ENCODE measurements at regions not wholly inside any gene's neighbourhood (a gene's known extent, or its start where the extent isn't known, plus 50 kb on each side); places are given as distances from the start of the nearest gene placed in this dataset.

DNA sequence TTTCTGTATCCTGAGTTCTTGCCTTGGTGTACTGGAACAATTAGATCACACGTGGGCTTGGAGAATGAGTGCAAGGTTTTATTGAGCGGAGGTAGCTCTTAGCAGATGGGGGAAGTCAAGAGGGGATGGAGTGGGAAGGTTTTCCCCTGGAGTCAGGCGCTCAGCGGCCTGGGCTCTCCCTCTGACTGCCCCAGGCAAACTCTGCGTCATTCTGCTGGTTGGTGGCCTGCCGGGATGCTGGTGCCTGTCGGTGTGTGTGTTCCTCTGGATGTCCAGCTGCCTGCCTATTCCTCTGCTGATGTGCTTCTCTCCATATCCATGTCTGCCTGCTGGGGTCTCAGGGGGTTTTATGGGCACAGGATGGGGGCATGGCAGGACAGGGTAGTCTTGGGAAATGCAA is 111.0 kb downstream of the TRIB2 start:
- Histone ChIP-seq H3K27ac (replicated peaks in 1 of 4) (no peak overlapping the region), H3K4me1 (peaks cover 11 to 22% (median 14%) of the 10 kb centered on the region in 4 donors), H3K36me3 (no peaks in the 10 kb centered on the region), H3K9me3 (no peaks in the 10 kb centered on the region), H3K4me3 (no peak overlapping the region), H3K27me3 (no peaks in the 10 kb centered on the region)
- TF ChIP-seq, protein P1, sequence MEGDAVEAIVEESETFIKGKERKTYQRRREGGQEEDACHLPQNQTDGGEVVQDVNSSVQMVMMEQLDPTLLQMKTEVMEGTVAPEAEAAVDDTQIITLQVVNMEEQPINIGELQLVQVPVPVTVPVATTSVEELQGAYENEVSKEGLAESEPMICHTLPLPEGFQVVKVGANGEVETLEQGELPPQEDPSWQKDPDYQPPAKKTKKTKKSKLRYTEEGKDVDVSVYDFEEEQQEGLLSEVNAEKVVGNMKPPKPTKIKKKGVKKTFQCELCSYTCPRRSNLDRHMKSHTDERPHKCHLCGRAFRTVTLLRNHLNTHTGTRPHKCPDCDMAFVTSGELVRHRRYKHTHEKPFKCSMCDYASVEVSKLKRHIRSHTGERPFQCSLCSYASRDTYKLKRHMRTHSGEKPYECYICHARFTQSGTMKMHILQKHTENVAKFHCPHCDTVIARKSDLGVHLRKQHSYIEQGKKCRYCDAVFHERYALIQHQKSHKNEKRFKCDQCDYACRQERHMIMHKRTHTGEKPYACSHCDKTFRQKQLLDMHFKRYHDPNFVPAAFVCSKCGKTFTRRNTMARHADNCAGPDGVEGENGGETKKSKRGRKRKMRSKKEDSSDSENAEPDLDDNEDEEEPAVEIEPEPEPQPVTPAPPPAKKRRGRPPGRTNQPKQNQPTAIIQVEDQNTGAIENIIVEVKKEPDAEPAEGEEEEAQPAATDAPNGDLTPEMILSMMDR (IDR thresholded peaks at IDR 0.05), result no peak
- TF ChIP-seq POLR2A (IDR thresholded peaks at IDR 0.05; ENCODE audit: low read depth) (no peak), POLR2AphosphoS5 (IDR thresholded peaks at IDR 0.05) (no peak), EP300 (IDR thresholded peaks at IDR 0.05) (no peak)
- no peak for DNase-seq (ENCODE audit: extremely low spot score)
- WGBS, result 94% methylated on average over 7 of the region's 7 CpGs
- intact Hi-C loops (cut with DNase I), result no loop called here

DNA sequence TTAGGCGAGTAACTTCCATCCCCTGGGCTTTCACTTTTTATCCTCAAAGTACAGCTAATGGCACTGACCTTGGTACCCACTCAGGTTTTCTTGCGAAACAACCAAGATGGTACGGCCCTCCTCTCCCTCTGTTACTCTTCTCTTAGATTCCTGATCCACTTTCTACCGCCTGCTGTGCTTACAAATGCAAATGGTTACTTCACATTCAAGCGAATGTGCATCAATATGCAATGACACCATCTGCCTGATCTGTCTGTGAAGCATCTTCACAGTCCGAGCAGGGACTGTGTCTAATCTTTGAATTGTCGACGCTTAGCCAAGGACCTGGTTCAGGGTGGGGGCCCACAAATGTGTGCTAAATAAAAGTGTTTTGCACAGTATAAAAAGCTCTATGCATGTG is 112.2 kb downstream of the TRIB2 start:
- intact Hi-C loops (cut with DNase I), result no loop called here
- Histone ChIP-seq H3K36me3 (no peaks in the 10 kb centered on the region), H3K27ac (replicated peaks in 1 of 4) (no peak overlapping the region), H3K4me3 (no peak overlapping the region), H3K27me3 (no peaks in the 10 kb centered on the region), H3K4me1 (peaks cover 8 to 10% (median 9%) of the 10 kb centered on the region in 4 donors), H3K9me3 (no peaks in the 10 kb centered on the region)
- TF ChIP-seq EP300 (IDR thresholded peaks at IDR 0.05) (no peak), POLR2A (IDR thresholded peaks at IDR 0.05; ENCODE audit: low read depth) (no peak), POLR2AphosphoS5 (IDR thresholded peaks at IDR 0.05) (no peak)
- TF ChIP-seq, protein P1 (IDR thresholded peaks at IDR 0.05), result no peak
- WGBS, result 90% methylated on average over 8 of the region's 8 CpGs
- DNase-seq (ENCODE audit: extremely low spot score), result no peak

DNA sequence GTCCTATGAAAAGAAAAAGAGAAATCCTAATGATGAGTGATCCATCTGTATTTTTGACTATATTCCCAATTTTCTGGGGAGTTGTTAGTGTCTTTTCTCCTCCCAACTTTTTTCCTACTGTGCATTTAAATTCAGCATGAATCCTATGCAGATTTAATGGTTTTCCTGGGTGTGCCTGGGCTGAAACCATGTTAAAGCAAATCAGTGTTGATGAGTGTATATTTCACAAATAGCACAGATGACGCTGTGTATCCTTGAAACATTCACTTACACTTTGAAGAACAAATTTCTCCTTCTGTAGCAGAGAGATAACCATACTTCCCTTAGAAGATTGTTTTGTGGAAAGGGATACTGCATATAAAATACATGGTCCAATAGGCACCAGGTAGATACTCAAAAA is 114.3 kb downstream of the TRIB2 start:
- Histone ChIP-seq H3K4me1 (peaks cover 0 to 6% (median 0%) of the 10 kb centered on the region in 4 donors), H3K36me3 (no peaks in the 10 kb centered on the region), H3K4me3 (no peak overlapping the region), H3K27me3 (no peaks in the 10 kb centered on the region), H3K9me3 (no peaks in the 10 kb centered on the region), H3K27ac (replicated peaks in 1 of 4) (no peak overlapping the region)
- DNase-seq (ENCODE audit: extremely low spot score), result no peak
- TF ChIP-seq POLR2AphosphoS5 (IDR thresholded peaks at IDR 0.05) (no peak), EP300 (IDR thresholded peaks at IDR 0.05) (no peak), POLR2A (IDR thresholded peaks at IDR 0.05; ENCODE audit: low read depth) (no peak)
- TF ChIP-seq, protein P1 (IDR thresholded peaks at IDR 0.05), result no peak
- intact Hi-C loops (cut with DNase I), result no loop called here
- WGBS, result 86% methylated on average over 1 of the region's 1 CpG

DNA sequence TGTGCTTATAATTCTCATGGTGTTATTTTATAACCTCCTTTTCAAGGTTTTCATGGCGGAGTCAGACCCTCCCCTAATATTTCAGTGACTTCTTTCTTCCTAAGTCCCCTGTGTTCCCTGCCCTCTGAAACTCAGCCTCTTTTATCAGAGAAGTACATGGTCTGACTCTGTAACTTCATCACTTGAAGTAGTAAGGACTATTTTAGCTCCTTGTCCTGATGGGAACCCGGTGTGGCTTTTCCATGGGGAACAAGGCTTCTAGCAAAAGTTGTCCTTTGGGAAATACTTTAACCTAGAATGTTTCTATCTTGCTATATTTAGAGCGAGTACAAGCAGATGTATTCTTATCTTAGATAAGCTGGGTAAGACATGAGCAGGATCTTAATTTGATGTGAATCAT is 117.5 kb downstream of the TRIB2 start:
- Histone ChIP-seq H3K36me3 (no peaks in the 10 kb centered on the region), H3K27me3 (no peaks in the 10 kb centered on the region), H3K4me3 (no peak overlapping the region), H3K4me1 (peaks cover 0 to 6% (median 0%) of the 10 kb centered on the region in 4 donors), H3K9me3 (no peaks in the 10 kb centered on the region), H3K27ac (replicated peaks in 1 of 4) (no peak overlapping the region)
- 87% methylated on average over 3 of the region's 3 CpGs for WGBS
- DNase-seq (ENCODE audit: extremely low spot score), result no peak
- intact Hi-C loops (cut with DNase I), result no loop called here
- TF ChIP-seq POLR2A (IDR thresholded peaks at IDR 0.05; ENCODE audit: low read depth) (no peak), POLR2AphosphoS5 (IDR thresholded peaks at IDR 0.05) (no peak), EP300 (IDR thresholded peaks at IDR 0.05) (no peak)
- TF ChIP-seq, protein P1 (IDR thresholded peaks at IDR 0.05), result no peak

DNA sequence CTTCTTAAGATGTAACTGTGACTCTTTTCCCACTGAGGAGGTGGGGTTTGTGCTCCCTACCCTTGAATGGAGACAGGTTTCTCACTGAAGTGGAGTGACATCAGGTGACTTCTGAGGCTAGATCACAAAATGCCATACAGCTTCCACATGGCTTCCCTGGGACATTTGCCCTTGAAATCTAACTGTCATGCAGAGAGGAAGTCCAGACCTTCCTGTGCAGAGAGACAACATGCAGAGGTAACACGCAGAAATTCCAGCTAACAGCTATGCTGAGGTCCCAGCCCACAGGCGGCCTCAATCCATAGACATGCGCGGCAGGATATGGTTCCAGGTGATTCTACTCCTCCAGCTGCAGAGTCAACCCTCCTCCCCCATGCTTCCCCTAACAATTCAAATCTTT is 119.0 kb downstream of the TRIB2 start:
- intact Hi-C loops (cut with DNase I), result no loop called here
- Histone ChIP-seq H3K4me3 (no peak overlapping the region), H3K4me1 (peaks cover 0 to 6% (median 0%) of the 10 kb centered on the region in 4 donors), H3K27ac (replicated peaks in 1 of 4) (no peak overlapping the region), H3K36me3 (no peaks in the 10 kb centered on the region), H3K27me3 (no peaks in the 10 kb centered on the region), H3K9me3 (no peaks in the 10 kb centered on the region)
- 78% methylated on average over 3 of the region's 4 CpGs for WGBS
- TF ChIP-seq POLR2A (IDR thresholded peaks at IDR 0.05; ENCODE audit: low read depth) (no peak), POLR2AphosphoS5 (IDR thresholded peaks at IDR 0.05) (no peak)
- TF ChIP-seq, protein P1 (IDR thresholded peaks at IDR 0.05), result no peak
- DNase-seq (ENCODE audit: extremely low spot score), result no peak
